MM.1S (cell line): ENCODE measurements at regions not wholly inside any gene's neighbourhood (a gene's known extent, or its start where the extent isn't known, plus 50 kb on each side); places are given as distances from the start of the nearest gene placed in this dataset.

Experiments used
- CTCF ChIP-seq: fragments of 300-600 bp; sonication (generic); IDR thresholded peaks from 2 replicates; pipeline ENCODE4 v1.5.1; 2016; ENCODE audit warnings: antibody characterized with exemption, low read length, mixed read lengths
- EZH2 ChIP-seq: fragments of 300-600 bp; sonication (generic); optimal IDR thresholded peaks from 2 replicates; pipeline ENCODE3; 2017; ENCODE audit warnings: low read depth, mild to moderate bottlenecking, antibody characterized with exemption, low read length, mixed read lengths
- EZH2phosphoT487 ChIP-seq: fragments of 300-600 bp; sonication (generic); IDR thresholded peaks from 2 replicates; pipeline ENCODE4 v1.6.1; 2018; ENCODE audit warnings: antibody characterized with exemption, low read length

GRCh38 chr4:27304751-27305150 is 444.1 kb downstream of the STIM2 start:
- no peak for TF ChIP-seq CTCF
- no peak for TF ChIP-seq EZH2phosphoT487
- TF ChIP-seq EZH2 = no peak
